ENCODE measurements at regions not wholly inside any gene's neighbourhood (a gene's known extent, or its start where the extent isn't known, plus 50 kb on each side); places are given as distances from the start of the nearest gene placed in this dataset.

- H3K79me2 ChIP-seq (ENCODE audit: insufficient read depth, low read length): no peaks in the 10 kb centered on the region
- H3F3A ChIP-seq (ENCODE audit: insufficient read depth, low read length): no peaks in the 10 kb centered on the region
- H3K27me3 ChIP-seq (ENCODE audit: insufficient read depth, low read length): no peaks in the 10 kb centered on the region
- H3K9me3 ChIP-seq (ENCODE audit: low read length): no peaks in the 10 kb centered on the region
- no peak overlapping the region for H3K4me2 ChIP-seq (ENCODE audit: low read length)
- no peak overlapping the region for H3K9ac ChIP-seq (ENCODE audit: low read length)
- no peaks in the 10 kb centered on the region for H3K4me1 ChIP-seq (ENCODE audit: insufficient read depth, low read length, severe bottlenecking)
- no peak overlapping the region for H3K27ac ChIP-seq (ENCODE audit: low read depth, low read length, poor library complexity, severe bottlenecking)
- H3K4me3 ChIP-seq (ENCODE audit: low read depth, low read length, poor library complexity, severe bottlenecking): no peak overlapping the region
- H3K36me3 ChIP-seq (ENCODE audit: insufficient read depth, low read length): no peaks in the 10 kb centered on the region
- no peaks in the 10 kb centered on the region for H3K9me2 ChIP-seq (ENCODE audit: low read depth, low read length)
- H2AFZ ChIP-seq (ENCODE audit: low read length): no peak overlapping the region
- TF ChIP-seq EZH2 (IDR thresholded peaks at IDR 0.05; ENCODE audit: borderline replicate concordance, low read length): no peak
- TF ChIP-seq CTCF (IDR thresholded peaks at IDR 0.05; ENCODE audit: low read length): no peak
- H4K20me1 ChIP-seq (ENCODE audit: insufficient read depth, low read length): no peaks in the 10 kb centered on the region
These were observed 172.7 kb downstream of the SERPINI1 start for GRCh38 chr3:167908221-167908620.

GRCh38 chr3:167901138-167901537 lies 165.6 kb downstream of the SERPINI1 start:
- no peak overlapping the region for H3K27ac ChIP-seq (ENCODE audit: low read depth, low read length, poor library complexity, severe bottlenecking)
- H3K27me3 ChIP-seq (ENCODE audit: insufficient read depth, low read length): no peaks in the 10 kb centered on the region
- TF ChIP-seq EZH2 (IDR thresholded peaks at IDR 0.05; ENCODE audit: borderline replicate concordance, low read length) (no peak), CTCF (IDR thresholded peaks at IDR 0.05; ENCODE audit: low read length) (no peak)
- no peak overlapping the region for H3K9ac ChIP-seq (ENCODE audit: low read length)
- H3K4me1 ChIP-seq (ENCODE audit: insufficient read depth, low read length, severe bottlenecking): no peaks in the 10 kb centered on the region
- H2AFZ ChIP-seq (ENCODE audit: low read length): no peak overlapping the region
- no peaks in the 10 kb centered on the region for H3K9me3 ChIP-seq (ENCODE audit: low read length)
- no peaks in the 10 kb centered on the region for H3K9me2 ChIP-seq (ENCODE audit: low read depth, low read length)
- H3F3A ChIP-seq (ENCODE audit: insufficient read depth, low read length): no peaks in the 10 kb centered on the region
- no peak overlapping the region for H3K4me2 ChIP-seq (ENCODE audit: low read length)
- H3K4me3 ChIP-seq (ENCODE audit: low read depth, low read length, poor library complexity, severe bottlenecking): no peak overlapping the region
- H3K79me2 ChIP-seq (ENCODE audit: insufficient read depth, low read length): no peaks in the 10 kb centered on the region
- H4K20me1 ChIP-seq (ENCODE audit: insufficient read depth, low read length): no peaks in the 10 kb centered on the region
- no peaks in the 10 kb centered on the region for H3K36me3 ChIP-seq (ENCODE audit: insufficient read depth, low read length)

- no peaks in the 10 kb centered on the region for H3K79me2 ChIP-seq (ENCODE audit: insufficient read depth, low read length)
These were observed 163.6 kb downstream of the SERPINI1 start for GRCh38 chr3:167899093-167899492.

More at GRCh38 chr3:167899093-167899492, 163.6 kb downstream of the SERPINI1 start:
- Histone ChIP-seq H3K9me2 (ENCODE audit: low read depth, low read length) (no peaks in the 10 kb centered on the region), H3K9ac (ENCODE audit: low read length) (no peak overlapping the region), H3K27ac (ENCODE audit: low read depth, low read length, poor library complexity, severe bottlenecking) (no peak overlapping the region), H3K36me3 (ENCODE audit: insufficient read depth, low read length) (no peaks in the 10 kb centered on the region), H3K27me3 (ENCODE audit: insufficient read depth, low read length) (no peaks in the 10 kb centered on the region), H3K4me1 (ENCODE audit: insufficient read depth, low read length, severe bottlenecking) (no peaks in the 10 kb centered on the region), H3K4me2 (ENCODE audit: low read length) (no peak overlapping the region), H3K9me3 (ENCODE audit: low read length) (no peaks in the 10 kb centered on the region), H3F3A (ENCODE audit: insufficient read depth, low read length) (no peaks in the 10 kb centered on the region), H4K20me1 (ENCODE audit: insufficient read depth, low read length) (no peaks in the 10 kb centered on the region), H3K4me3 (ENCODE audit: low read depth, low read length, poor library complexity, severe bottlenecking) (no peak overlapping the region), H2AFZ (ENCODE audit: low read length) (no peak overlapping the region)
- TF ChIP-seq CTCF (IDR thresholded peaks at IDR 0.05; ENCODE audit: low read length): no peak
- TF ChIP-seq EZH2 (IDR thresholded peaks at IDR 0.05; ENCODE audit: borderline replicate concordance, low read length): no peak

Measured in OCI-LY1 (cell line).